GM06990 (cell line): ENCODE measurements at regions not wholly inside any gene's neighbourhood (a gene's known extent, or its start where the extent isn't known, plus 50 kb on each side); places are given as distances from the start of the nearest gene placed in this dataset.

Experiments used
- DNase-seq: peaks from one replicate; pipeline ENCODE4 v3.0.0-alpha.2; 2011; ENCODE audit not compliant: insufficient read length; ENCODE audit errors: extremely low read depth
- H3K27me3 ChIP-seq: replicated peaks from 2 replicates; pipeline ENCODE4 v1.6.0; 2011; ENCODE audit warnings: low read length; ENCODE audit not compliant: control insufficient read depth, insufficient read depth
- H3K36me3 ChIP-seq: 2 replicates; pipeline ENCODE4 v1.5.1; 2011; ENCODE audit warnings: low read length; ENCODE audit not compliant: control insufficient read depth, insufficient read depth
- H3K4me3 ChIP-seq: replicated peaks from 2 replicates; pipeline ENCODE4 v1.5.1; 2011; ENCODE audit warnings: low read depth, mild to moderate bottlenecking, control low read depth, low read length
- CTCF ChIP-seq: IDR thresholded peaks from 2 replicates; pipeline ENCODE4 v1.5.1; 2011; ENCODE audit warnings: low read length, control low read depth, mild to moderate bottlenecking, inconsistent platforms; ENCODE audit not compliant: insufficient read depth, poor library complexity, severe bottlenecking

- Histone ChIP-seq H3K4me3 (no peak overlapping the region), H3K27me3 (no peaks in the 10 kb centered on the region; the same call in 1 of the 2 replicates), H3K36me3 (no peaks in the 10 kb centered on the region)
- no peak for DNase-seq
- no peak for TF ChIP-seq CTCF
Observed at GRCh38 chr10:78202386-78202785, 168.7 kb downstream of the RPS24 start.

DNA sequence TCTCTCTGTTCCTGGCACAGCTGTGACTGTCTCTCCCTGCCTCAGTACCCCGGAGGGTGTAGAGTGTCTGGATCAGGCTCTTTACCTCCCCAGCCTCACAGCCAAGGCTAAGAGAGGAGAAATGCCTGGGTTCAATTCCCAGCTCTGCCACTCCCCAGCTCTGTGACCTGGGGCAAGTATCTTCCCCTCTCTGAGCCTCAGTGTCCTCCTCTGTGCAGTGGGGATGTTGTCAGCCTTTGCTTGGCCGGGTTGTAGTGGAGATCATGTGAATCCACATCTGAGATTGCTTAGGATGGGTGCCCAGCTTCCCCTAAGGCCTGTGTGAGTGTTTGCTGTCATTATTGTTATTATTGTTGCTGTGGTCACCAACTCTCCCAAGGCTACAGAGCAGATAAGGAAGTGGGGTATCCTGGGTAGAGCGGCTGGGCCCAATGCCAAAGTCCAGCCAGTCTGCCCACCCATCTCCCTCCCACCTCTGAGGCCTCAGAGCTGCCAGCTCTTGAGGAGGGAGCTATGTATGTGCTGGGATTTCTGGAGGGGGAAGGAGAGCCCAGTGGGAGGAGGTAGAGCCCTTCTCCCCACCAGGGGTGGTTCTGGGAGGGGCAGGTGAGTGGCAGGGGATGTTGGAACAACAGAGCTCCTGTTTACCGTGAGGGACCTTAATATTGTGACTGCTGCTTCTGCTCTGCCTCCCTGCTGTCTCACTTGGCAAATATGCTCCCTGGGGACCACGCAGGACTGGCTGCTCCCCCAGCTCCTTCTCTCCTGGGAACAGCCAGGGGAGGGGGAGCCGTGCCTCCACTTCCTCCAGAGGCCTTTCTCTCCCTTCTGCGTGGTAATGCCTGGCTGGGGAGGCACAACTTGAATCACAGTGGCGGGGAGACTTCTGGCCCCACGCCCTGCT is 170.5 kb downstream of the RPS24 start:
- no peaks in the 10 kb centered on the region for H3K27me3 ChIP-seq
- no peak for TF ChIP-seq CTCF
- H3K4me3 ChIP-seq = no peak overlapping the region
- H3K36me3 ChIP-seq = no peaks in the 10 kb centered on the region
- DNase-seq = no peak

DNA sequence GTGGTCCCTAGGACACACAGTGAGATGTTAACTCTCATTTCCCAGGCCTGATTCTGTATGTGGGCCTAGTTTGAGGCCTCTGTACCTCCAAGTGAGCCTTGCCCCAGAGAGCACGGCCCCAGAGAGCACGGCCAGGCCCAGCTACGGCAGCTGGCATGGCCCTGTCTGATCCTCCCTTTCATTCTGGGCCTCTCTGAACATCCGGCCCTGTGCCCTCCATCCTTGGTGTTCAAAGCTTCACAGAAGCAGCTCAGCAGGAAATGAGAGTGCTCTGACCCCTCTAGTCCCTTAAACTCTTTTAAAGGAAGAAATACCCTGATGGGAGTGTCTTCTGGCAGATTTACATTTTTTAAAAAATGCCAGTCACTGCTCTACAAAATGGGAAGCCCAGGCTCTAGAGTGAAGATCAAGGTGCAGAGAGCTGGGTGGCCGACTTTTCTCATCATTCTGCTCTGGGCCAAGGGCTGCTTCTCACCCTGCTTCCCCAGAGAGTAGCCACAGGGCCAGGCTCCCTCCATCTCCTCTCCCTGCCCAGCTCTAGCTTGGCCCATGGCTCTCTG is 171.9 kb downstream of the RPS24 start:
- H3K27me3 ChIP-seq = no peaks in the 10 kb centered on the region
- H3K36me3 ChIP-seq = no peaks in the 10 kb centered on the region
- no peak overlapping the region for H3K4me3 ChIP-seq
- no peak for TF ChIP-seq CTCF
- DNase-seq = peak; percentile 15

DNA sequence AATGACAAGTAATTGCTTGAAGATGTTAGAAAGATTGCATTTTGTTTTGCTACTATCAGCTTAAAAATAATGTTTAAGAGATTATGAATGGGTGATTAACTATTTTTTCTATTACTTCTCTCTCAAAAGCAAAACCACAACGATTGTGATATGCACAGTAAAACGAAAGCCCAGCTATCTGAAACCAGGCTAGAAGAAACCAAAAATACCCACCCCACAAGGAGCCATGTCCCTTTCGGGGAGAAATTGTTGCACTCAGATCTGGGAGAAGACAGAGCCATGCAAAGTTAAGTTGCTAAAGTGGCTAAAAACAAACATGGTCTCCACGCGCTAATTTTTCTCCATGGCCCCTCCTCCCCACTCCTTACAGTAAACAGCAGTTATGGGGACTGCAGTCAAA is 173.6 kb downstream of the RPS24 start:
- Histone ChIP-seq H3K4me3 (no peak overlapping the region), H3K27me3 (no peaks in the 10 kb centered on the region), H3K36me3 (no peaks in the 10 kb centered on the region)
- DNase-seq = no peak
- TF ChIP-seq CTCF = no peak

GRCh38 chr10:78207776-78208175 is 174.1 kb downstream of the RPS24 start:
- Histone ChIP-seq H3K36me3 (no peaks in the 10 kb centered on the region), H3K27me3 (no peaks in the 10 kb centered on the region; the same call in 1 of the 2 replicates), H3K4me3 (no peak overlapping the region)
- no peak for TF ChIP-seq CTCF
- no peak for DNase-seq

DNA sequence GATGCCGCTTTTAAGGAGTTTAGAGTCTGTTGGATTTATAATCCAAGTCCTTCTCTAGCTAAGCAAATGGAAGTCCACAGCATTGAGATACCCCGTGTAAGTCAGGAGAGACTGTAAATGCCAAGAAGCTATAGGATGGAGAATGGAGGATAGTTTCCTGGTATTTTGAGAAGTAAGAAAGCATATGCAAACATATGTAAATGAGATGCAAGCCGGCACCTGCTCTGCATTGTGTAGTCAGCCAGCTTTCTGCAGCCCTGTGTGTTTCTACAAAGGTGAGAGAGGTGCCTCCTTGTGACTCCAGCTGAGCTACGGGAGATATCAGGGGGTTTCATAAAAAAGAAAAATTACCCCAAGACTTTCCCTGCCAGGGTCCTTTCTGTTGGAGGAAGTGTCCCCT is 176.3 kb downstream of the RPS24 start:
- no peaks in the 10 kb centered on the region; the same call in 1 of the 2 replicates for H3K27me3 ChIP-seq
- no peak for DNase-seq
- no peak overlapping the region for H3K4me3 ChIP-seq
- TF ChIP-seq CTCF = no peak
- H3K36me3 ChIP-seq = no peaks in the 10 kb centered on the region
